ENCODE measurements at regions not wholly inside any gene's neighbourhood (a gene's known extent, or its start where the extent isn't known, plus 50 kb on each side); places are given as distances from the start of the nearest gene placed in this dataset.
"Not testable (repeated sequence)": the region's sequence is repeated elsewhere in the genome, so short reads cannot be mapped to it uniquely, and the experiment has no call there.

DNA sequence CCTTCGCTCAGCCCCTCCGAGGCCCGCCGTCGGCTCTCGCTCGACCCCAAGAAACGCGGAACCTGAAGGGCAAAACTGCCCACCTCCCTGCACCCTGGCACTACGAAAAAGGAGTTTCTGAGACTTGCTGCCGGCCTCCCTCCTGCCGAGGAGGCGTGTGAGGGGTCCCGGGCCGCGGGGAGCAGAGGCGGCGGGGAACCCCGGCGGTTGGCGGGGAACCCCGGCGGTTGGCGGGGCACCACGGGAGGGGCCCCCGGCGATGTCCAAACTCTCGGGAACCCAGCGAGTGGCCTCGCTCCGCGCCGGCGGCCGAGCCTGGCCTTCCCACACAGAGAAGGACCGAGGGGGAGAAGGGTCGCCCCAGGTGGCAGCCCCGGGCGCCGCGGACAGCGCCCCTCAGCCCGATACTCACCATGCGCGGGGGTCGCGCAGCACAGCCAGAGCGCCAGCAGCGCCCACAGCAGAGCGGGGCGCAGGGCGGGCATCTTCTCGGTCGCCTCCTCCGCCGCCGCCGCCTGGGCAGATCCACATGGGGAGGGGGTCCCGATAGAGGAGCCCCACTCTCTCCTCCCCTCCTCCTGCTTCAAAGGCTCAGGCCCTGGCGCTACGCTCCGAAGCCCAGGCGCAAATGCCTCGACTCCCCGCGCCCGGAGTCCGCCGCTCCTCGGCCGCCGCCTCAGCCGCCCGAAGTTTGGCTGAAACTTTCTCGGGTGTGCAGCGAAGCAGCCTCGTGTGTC is 69.4 kb upstream of the NUDT4B start:
- peak; percentile 41 for DNase-seq

DNA sequence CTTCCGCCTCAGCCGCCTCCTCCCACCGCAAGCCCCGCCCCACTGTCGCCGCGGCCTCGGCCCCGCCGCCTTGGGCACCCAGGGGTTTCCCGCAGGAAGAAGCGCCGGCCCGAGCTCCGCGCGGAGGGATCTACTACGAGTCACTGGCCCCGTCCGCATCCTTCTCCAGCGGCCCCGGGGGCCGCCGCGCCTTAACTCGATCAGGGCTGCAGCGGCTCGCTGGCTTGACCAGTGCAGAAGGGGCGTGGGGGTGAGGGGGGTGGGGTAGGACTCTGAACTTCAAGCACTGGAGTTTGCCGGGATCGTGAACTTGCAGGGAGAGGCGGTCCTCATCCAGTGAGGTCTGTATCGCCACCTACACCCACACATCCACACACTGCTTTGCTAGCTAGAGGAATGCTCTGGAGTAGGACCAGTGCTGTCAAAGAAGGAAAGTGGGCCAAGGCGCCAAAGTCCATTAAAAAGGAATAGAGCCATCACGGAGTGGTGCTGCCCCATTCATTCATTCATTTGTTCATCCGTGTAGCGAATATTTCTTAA is 68.7 kb upstream of the NUDT4B start:
- not testable (repeated sequence) for DNase-seq

DNA sequence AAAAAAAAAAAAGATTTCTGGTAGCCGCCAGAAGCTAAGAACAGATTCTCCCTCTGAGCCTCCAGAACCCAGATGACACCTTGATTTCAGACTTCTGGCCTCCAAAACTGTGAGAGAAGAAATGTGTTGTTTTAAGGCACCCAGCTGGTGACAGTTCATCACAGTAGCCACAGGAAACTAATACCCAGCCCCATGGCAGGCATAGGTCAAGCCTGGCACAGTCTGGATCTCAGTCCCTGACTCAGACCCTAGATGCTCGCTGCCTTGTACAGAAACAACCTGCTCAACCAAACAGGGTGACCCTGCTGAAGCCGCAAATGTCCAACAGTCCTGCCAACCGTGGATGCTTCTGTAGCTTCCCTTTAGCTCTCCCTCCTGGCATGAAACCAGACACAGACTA is 61.8 kb upstream of the NUDT4B start:
- not testable (repeated sequence) for DNase-seq

DNA sequence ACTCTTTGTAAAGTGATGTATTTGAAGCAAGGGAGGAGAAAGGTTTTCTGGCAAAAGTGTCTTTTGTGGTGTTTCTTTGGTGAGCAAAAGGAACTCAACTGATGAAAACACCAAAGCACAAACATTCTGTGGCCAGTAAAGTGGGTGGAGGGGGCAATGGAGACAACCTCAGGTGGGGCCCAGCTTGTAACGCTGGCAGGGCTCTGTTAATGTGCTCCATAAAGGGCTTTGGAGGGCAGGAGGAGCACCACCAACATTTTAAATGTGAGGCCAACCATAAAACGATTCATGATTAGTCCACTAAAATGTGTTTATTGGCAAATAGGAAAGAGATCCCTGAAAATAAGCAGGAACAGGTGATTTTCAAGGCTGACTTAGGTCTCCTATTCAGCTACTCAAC is 61.2 kb upstream of the NUDT4B start:
- not testable (repeated sequence) for DNase-seq
